IMR-90 (cell line): ENCODE measurements at regions not wholly inside any gene's neighbourhood (a gene's known extent, or its start where the extent isn't known, plus 50 kb on each side); places are given as distances from the start of the nearest gene placed in this dataset.

Experiments used
- BHLHE40 ChIP-seq: fragments of 150-350 bp; IDR thresholded peaks from 2 replicates; pipeline ENCODE4 v1.6.1; 2016; ENCODE audit warnings: mild to moderate bottlenecking, low read depth, low read length
- CEBPB ChIP-seq: IDR thresholded peaks from 2 replicates; pipeline ENCODE4 v1.6.1; 2012; ENCODE audit warnings: low read depth, low read length, improper control_type of control experiment
- CHD1 ChIP-seq: IDR thresholded peaks from 2 replicates; pipeline ENCODE4 v1.6.1; 2012; ENCODE audit warnings: low read depth, low read length, improper control_type of control experiment
- CTCF ChIP-seq: conservative IDR thresholded peaks from 2 replicates; pipeline ENCODE4 v1.5.1; 2012; ENCODE audit warnings: mild to moderate bottlenecking, low read depth, low read length, improper control_type of control experiment
- ELK1 ChIP-seq: fragments of 150-350 bp; IDR thresholded peaks from 2 replicates; pipeline ENCODE4 v1.6.1; 2016; ENCODE audit warnings: low read depth, mild to moderate bottlenecking, low read length, moderate library complexity, borderline replicate concordance
- FOS ChIP-seq: fragments of 150-350 bp; IDR thresholded peaks from 2 replicates; pipeline ENCODE4 v1.6.1; 2016; ENCODE audit warnings: low read depth, low read length
- MAFK ChIP-seq: IDR thresholded peaks from 2 replicates; pipeline ENCODE4 v1.6.1; 2012; ENCODE audit warnings: low read depth, low read length, improper control_type of control experiment
- MXI1 ChIP-seq: IDR thresholded peaks from 2 replicates; pipeline ENCODE4 v1.6.1; 2012; ENCODE audit warnings: low read depth, mild to moderate bottlenecking, low read length, moderate library complexity, borderline replicate concordance
- POLR2A ChIP-seq: IDR thresholded peaks from 2 replicates; pipeline ENCODE4 v1.6.1; 2012; ENCODE audit warnings: mild to moderate bottlenecking, low read depth, low read length
- RAD21 ChIP-seq: IDR thresholded peaks from 2 replicates; pipeline ENCODE4 v1.6.1; 2012; ENCODE audit warnings: low read length, improper control_type of control experiment
- RCOR1 ChIP-seq: IDR thresholded peaks from 2 replicates; pipeline ENCODE4 v1.6.1; 2012; ENCODE audit warnings: mild to moderate bottlenecking, low read length, improper control_type of control experiment; ENCODE audit not compliant: insufficient replicate concordance
- RFX5 ChIP-seq: IDR thresholded peaks from 2 replicates; pipeline ENCODE4 v1.8.0; 2012; ENCODE audit warnings: low read depth, mild to moderate bottlenecking, low read length, moderate library complexity
- SMC3 ChIP-seq: fragments of 150-350 bp; IDR thresholded peaks from 2 replicates; pipeline ENCODE4 v1.6.1; 2016; ENCODE audit warnings: low read depth, mild to moderate bottlenecking, antibody characterized with exemption, low read length, moderate library complexity
- USF2 ChIP-seq: fragments of 150-350 bp; IDR thresholded peaks from 2 replicates; pipeline ENCODE4 v1.6.1; 2017; ENCODE audit warnings: mild to moderate bottlenecking, antibody characterized with exemption, low read length, low read depth

GRCh38 chr3:28118087-28118486, 123.3 kb upstream of the CMC1 start:
- no peak for TF ChIP-seq POLR2A
- TF ChIP-seq CEBPB, result no peak
- TF ChIP-seq CHD1, result no peak
- no peak for TF ChIP-seq USF2
- TF ChIP-seq CTCF, result no peak
- TF ChIP-seq RAD21, result no peak
- TF ChIP-seq ELK1, result no peak
- no peak for TF ChIP-seq RFX5
- no peak for TF ChIP-seq FOS
- TF ChIP-seq RCOR1, result no peak
- no peak for TF ChIP-seq BHLHE40
- no peak for TF ChIP-seq MAFK
- TF ChIP-seq SMC3, result no peak
- no peak for TF ChIP-seq MXI1
